Inferior parietal cortex (tissue), 1 donor: ENCODE measurements at regions not wholly inside any gene's neighbourhood (a gene's known extent, or its start where the extent isn't known, plus 50 kb on each side); places are given as distances from the start of the nearest gene placed in this dataset.
"Not testable (repeated sequence)": the region's sequence is repeated elsewhere in the genome, so short reads cannot be mapped to it uniquely, and the experiment has no call there.

ENCODE experiments used
- DNase-seq: peaks from one replicate; pipeline ENCODE4 v3.0.0-alpha.2; 2016; ENCODE audit errors: extremely low spot score

DNA sequence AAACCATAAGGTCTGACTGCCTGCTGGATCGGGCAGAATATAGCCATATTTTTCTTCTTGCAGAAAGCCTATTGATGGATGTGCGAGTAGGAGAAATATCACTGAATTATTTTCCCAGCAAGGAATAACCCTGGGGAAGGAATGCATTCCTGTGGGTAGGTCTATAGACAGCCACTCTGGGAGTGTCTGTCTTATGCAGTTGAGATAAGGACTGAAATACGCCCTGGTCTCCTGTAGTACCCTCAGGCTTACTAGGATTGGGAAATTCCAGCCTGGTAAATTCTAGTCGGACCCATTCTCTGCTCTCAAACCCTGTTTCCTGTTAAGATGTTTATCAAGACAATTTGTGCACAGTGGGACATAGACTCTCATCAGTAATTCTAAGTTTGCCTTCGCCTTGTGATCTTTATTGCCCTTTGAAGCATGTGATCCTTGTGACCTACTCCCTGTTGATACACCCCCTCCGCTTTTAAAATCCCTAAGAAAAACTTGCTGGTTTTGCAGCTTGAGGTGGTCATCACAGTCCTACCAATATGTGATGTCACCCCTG lies 506.3 kb downstream of the SOX11 start:
- DNase-seq, result not testable (repeated sequence)

DNA sequence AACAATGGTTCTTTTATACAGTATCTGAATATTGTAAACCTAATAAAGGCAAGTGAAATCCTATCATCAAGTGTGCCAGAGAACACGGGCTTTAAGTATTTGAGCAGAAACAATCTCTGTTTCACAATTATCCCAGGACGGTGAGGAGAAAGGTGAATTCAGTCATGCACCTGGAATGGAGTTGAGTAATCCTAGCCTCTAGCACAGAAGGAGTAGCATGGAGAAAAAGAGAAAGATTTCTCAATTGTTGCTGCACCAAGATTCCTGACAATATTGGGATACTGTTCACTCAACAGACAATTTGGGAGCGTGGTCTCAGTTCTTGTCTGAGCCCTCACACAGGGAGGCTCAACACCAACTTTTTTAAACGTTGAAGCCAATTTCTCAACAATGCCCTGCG lies 510.6 kb downstream of the SOX11 start:
- no peak for DNase-seq

DNA sequence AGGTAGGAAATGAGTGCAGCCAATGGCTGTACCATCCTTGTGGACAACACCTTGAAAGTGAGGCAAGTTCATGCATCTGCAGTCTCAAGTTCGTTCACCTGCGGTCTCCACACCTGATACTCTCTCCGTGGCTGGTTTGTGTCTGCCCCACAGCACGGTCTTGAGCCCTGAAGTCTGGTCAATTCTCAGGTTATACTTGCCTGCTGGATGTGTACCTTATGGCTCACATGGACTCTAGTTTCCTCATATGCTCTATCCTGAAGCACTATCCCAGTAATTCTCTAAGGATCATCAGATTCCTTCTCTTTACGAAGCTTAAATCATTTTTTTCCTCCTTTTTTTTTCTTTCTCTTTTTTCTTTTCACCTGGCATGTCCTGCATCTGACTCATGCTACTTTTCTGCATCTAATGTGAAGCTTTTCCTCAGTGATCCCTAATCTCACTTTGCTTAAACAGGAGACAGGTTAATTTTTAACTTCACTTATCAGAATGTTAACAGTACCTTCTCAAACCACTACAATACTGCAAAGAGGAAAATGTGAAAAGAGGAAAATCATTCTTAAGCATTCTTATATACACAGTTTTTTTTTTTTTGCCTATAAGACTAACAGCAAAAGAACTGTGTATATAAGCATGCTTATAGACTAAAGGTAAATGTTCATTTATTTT lies 511.2 kb downstream of the SOX11 start:
- DNase-seq, result no peak

DNA sequence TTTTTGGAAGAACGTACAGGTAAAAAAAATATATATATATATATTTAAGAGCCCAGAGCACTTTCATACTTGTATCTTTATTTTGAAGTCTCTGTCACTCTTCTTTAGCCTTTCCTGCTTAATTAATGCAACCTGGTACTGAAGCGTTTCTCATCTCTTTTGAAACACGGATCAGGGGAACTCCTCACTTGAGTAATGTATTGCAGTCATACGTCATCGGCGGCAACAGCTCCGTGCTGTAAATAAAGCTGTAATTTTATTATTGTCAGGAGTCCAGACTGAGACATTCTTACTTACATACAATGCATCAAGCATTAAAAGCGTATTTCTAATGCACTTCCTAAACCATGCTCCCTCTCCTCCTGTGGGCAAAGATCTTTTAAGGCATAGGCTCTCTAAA lies 514.7 kb downstream of the SOX11 start:
- DNase-seq, result no peak

DNA sequence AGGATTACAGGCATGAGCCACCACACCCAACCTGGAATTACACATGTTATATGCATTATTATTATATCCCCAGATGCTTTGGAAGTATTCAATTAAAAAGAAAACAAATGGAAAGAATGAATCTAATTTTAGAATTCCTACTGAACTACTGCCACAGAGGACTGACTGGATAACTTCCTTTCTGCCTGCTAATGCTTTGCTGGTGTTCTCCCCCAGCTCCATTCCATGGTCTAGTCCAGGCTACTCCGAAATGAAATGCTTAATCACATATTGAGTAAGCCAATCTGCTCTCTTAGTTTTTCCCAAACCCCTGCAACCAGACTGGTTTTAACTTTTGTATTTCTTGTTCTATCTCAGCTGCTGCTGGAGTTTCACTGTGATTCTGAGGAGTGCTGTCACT lies 519.1 kb downstream of the SOX11 start:
- no peak for DNase-seq

DNA sequence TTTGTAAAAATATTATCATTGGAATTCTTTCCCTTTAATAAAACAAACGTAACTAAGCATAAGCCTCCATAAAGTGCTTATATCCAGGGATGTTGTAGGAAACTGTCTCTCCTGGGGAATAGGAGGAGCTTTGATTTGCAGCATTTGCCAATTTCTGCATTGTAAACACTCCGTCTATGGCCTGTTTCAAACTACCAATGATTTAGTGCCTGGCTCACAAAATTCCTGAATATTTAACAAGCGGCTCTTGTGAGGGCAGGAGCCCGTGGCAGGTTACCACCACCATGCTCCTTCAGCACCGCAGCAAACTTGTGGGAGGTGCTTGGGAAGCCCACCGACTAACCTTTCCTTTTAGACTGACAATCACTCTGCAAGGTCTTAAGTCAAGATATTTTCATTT lies 520.3 kb downstream of the SOX11 start:
- DNase-seq, result no peak

DNA sequence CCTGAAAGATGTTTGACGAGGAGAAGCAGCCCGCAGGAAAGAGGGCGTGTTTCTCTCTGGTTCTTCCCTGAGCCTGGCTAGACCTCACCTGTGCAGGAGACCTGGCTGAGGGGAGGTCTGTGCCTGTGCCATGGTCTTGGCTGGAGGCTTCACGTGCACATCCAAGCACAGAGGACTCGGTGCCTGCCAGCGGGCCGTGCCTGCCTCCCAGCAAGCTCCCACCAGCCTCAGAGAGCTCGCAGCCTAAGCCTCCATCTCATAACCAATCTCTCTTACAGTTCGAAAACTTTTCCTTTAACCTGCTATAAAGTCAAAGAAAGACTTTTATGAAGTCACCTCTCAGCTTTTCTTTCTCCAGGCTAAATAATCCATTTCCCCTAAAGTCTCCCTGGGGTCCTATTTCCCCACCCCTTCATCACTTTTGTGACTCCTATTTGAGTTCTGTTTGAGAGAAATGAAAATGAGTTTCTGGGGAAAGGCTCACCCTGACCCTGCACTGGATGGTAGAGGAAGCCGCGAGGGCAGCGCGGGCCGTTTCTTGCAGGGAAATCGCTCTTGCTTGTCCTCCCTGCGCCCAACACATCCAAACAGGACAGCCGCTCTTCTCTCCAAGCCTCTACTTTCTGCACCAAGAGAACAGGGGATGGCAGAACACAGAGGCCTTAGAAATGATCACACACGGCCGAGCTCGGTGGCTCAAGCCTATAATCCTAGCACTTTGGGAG lies 521.0 kb downstream of the SOX11 start:
- no peak for DNase-seq

DNA sequence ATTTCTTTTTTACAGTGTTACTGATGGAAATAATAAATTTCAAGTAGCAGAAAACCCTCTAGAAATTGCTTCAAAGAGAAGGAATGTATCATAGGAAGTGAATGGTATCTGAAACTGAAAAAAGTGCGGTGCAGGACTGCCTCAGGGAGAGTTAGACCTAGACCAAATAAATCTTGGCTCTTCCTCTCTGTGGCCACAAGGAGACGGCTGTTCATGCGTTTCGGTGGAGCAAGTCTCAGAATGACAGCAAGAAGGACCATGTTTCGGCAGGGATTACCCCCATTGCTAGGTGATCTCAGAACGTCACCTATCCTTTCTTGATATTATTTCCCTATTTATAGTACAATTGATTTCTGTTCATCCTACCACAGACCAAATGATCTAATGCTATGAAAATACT lies 522.3 kb downstream of the SOX11 start:
- no peak for DNase-seq

DNA sequence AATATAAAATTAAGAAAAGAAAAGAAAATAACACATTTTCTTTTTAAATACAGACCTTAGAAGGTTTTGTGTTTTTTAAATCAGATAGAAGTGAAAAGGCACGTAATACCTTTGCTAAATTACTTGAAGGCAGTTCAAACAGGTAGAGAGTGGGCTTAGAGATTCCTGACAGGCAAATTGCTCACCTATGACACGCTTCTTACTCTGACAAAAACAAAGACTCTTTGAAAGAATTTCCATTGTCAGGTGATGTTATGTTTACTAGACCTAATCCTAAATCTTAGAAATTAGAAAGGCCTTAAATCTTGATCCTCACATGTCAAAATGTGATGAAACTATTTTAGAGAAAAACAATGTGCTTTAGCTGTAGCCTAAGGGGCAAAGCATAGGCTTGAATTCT lies 522.9 kb downstream of the SOX11 start:
- no peak for DNase-seq

DNA sequence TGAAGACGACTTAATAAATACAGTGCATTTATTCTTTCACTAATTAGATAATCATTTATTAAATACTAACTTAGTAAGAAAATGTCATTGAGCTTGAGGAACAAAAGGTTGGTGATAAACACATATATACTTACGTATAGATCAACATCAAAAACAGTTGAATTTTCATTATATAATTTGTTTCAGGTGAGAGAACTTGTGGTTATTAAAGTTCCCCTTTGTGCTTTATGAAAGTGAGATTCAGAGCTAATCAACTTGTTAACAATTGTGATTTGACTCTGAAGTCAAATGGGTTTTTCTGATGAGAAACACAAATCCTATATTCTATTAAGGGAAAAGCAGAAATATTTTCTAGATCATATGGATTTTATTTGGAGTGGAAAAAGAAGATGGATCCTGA lies 524.0 kb downstream of the SOX11 start:
- DNase-seq, result no peak

DNA sequence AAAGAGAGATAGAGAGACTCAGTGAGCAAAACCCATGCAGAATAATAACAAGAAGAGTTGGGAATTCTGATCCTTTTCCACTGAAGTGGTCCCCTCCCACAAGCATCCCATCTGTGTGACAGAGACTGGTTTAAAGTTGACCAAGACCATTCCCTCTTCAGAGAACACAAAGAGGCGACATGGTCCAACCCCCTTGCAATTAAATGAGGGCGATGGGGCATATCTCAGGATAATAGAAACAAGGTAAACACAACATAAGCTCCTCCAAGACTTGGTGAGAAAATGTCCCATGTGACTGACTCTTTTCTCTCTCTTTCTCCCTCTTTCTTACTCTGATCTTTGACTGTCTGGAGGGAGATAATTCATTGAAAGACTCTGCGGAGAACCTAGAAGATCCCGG lies 526.7 kb downstream of the SOX11 start:
- DNase-seq, result no peak

DNA sequence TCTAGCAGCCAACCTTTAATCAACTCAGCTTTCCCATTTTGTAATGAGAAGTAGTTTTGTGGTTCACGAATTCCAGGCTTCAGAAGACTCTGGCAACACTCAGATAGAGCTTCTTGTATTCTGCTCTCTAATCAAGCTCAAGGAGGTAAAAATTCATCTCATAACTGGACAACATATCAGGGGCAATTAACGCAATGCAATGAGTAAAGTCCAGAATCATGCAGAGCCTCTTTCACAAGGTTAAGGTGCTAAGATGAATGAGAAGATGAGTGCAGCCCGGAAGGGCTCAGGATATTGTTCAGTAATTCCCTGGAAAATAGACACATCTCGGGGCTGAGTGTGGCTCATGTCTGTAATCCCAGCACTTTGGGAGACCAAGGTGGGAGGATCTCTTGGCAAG lies 527.7 kb downstream of the SOX11 start:
- no peak for DNase-seq

DNA sequence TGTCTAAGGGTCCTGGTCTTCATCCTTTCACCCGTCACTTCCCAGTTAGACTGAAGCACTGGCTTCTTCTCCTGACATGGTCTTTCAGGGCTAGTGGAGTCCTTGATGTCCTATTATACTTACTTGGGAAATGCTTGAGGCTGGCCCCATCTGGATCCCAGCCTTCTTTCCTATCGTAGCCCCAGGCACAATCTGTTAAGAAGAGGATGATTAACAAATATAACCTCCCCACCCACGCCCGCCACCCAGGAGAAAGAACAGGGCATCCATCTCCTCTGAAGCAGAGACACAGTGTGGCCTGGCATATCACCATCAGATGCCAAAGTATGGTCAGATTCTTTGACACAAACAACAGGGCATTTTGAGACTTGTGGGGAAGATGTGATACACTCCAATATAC lies 530.1 kb downstream of the SOX11 start:
- DNase-seq, result no peak

DNA sequence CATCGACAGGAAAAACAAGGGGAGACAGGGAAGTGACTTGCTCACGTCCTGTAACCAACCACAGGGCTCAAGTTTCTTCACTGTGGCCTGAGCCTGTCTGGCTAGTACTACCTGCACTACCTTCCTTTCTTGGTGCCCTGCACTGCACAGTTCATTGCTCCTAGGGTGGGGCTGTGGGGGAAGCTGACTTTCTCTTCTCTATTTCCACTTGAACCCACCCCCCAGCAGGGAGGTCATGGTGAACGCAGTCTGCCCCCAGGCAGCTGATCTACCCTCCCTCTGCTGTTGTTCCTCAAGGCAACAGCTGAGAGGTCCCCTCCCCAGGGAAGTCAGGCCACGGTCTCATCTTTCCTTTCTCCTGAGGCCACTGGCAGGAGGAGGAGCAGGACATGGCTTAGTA lies 532.1 kb downstream of the SOX11 start:
- DNase-seq, result no peak

DNA sequence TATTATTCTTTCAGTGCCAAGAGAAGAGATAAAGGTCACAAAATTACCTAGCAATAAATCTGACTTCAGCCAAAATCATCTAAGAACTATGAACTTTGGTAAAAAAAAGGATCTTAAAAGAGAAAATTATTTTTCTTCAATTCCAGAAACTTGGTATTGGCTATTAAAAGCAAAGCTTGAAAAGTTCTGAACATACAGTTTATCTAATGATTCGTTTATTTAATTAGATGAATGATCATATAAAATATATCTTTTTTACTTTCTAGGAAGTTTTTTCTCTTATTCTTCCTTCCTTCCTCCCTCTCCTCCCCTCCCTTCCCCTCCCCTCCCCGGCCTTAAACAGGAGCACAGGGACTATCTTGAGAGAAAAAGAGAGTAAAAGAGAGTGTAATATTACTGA lies 536.1 kb downstream of the SOX11 start:
- DNase-seq, result no peak

DNA sequence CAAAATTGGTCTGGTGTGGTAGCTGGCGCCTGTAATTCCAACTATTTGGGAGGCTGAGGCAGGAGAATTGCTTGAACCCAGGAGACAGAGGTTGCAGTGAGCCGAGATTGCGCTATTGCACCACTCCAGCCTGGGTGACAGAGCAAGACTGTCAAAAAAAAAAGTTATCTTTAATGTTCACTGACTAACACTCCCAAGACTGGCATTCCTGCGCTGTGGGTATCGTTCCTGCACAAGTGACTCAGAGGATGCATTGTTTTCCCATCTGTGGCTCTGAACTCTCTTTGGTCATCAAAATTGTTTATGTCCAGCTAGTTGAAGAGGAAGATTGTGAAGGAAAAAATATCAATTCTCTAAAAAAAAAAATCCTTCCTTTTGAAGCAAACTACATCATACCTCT lies 539.0 kb downstream of the SOX11 start:
- DNase-seq, result no peak

DNA sequence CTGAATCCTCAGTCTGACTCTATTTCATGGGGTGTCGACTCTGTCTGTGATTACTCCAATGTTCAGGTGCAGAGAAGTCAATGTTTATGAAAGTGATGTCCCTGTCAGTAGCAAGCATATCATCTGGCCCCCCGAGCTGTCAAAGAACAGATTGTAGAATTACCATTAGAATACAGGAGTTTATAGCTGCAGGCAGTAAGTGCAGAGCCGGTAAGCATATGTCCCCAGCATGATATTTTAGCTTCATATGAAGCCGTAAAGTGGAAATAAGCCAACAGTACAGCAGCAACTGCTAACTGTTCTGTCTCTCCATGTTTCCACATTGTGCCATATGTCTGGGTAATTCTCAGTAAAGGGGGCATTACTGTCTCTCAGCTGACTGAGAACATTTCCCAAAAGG lies 541.8 kb downstream of the SOX11 start:
- DNase-seq, result no peak

DNA sequence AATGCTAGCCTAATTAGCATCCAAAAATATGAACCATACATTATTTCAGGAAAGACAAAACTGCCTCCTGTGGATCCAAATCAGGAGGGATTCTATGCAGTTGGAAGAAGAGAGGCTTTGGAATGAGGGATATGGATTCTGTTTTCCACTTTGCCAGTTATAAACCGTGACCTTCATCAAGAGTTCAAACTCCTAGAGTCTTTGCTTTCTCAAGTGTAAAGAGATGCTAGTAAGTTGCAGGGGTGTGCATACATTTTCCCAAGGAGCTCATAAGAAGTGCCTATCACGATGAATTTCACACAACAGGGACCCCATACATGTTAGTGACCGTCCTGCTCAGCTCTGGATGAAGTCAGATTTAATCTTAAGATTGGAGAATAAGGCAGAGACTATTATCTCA lies 542.5 kb downstream of the SOX11 start:
- no peak for DNase-seq

DNA sequence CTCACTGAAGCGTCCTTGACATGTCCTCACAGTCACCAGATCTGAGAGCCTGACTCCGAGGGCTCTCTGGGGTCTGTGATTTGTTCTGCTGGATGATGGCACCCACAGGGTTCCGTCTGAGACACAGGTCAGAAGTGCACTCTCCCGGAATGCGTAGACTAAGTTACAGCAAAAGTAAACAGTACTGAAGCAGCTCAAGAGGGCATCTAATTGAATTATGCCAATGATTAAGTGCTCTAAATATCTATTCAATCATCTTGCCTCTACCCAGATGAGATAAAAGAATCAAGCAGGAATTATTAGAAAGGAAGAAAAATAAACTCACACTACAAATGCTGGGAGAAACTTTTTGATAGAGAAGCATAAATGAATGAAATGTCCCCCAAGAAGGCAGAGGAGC lies 544.1 kb downstream of the SOX11 start:
- DNase-seq, result no peak

DNA sequence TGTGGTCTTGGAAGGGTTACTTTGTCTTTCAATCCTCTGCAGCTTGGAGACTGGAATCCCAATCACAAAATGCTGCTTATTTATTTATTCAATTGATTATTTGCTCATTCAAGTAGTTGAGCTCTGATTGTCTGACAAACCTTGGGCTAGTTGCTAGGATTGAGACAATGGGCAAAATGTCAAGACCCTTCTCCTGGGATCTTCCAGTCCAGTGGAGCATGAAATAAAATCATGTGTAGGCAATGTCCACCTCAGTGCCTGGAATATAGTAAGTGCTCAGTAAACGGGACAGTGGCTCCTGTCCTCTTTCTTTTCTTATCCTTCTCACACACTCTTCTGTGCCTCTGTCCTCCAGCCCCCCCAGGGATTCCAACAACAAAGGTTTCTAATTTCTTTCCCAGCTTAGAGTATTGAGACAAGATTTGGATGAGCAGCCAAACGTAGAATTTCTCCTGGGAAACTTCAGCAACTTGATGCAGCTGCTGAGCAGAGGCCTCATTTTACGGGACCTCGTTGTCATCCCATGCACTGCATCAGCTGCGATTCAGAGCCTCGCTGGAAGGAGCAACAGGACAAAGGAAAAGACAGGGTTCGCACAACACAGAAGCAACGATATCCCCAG lies 545.0 kb downstream of the SOX11 start:
- no peak for DNase-seq

DNA sequence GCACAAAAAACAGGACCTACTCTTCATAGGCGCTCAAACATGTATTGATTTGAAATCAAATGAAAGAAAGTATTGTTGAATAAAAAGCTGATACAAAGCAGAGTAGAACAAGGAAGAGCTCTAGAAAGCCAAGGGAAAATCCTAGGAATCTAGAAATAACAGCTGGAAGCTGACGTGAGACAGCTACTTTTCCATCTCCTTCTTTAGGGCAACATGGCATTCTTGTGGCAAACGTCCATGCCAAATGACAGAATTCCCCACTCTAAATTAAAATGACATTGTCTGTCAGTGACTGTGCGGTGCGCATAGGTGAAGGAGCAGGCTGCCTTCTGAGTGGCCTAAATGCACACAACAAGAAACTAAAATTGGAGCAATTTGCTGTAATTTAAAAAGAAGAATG lies 557.4 kb downstream of the SOX11 start:
- DNase-seq, result no peak

DNA sequence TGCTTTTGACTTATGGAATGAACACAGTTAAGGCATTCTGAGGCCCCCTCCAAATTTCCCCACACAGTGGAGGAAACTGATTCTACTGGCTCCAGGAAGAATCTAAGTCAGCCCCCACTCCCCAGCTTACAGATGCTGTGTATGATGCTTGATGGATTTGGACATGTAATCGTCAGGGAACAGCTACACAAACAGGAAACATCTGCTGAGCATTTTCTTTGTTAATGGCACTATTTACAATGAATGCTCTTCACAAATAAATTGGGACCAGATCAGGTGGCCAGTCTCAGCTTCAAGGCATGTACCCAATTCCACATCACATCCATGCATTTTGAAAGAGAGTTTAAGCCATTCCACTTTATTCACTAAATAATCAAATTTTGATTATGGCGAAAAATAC lies 562.3 kb downstream of the SOX11 start:
- DNase-seq, result no peak

DNA sequence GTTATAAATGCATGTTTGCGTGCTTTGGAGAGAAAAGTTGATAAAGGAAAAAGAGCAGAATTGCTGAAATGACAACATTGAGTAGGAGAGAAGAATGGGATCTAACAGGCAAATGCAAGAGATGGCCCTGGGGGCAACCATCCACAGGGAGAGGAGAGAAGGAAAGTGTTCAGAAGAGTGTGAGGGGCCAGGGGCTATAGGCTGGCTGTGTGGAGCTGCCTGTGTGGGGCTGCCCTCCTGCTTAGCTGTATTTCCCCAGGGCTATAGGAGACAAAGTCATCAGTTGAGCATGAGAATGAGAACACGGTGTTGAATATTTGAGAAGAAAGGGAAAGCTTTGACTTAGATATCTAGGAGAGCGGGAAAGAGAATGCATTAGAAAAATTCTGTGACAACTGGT lies 572.0 kb downstream of the SOX11 start:
- DNase-seq, result no peak
